Activated naive CD8-positive, alpha-beta T cell treated with anti-CD3 and anti-CD28 coated beads for 36 hours (primary cell): ENCODE measurements at regions not wholly inside any gene's neighbourhood (a gene's known extent, or its start where the extent isn't known, plus 50 kb on each side); places are given as distances from the start of the nearest gene placed in this dataset.
"Not testable (repeated sequence)": the region's sequence is repeated elsewhere in the genome, so short reads cannot be mapped to it uniquely, and the experiment has no call there.

Experiments
- DNase-seq: peaks from one replicate; pipeline ENCODE4 v3.0.0; 2021
- H3K27ac Mint-ChIP-seq: one replicate; pipeline ENCODE4 v1.8.0; 2022; ENCODE audit warnings: mild to moderate bottlenecking, moderate library complexity, mixed read lengths
- H3K27me3 Mint-ChIP-seq: one replicate; pipeline ENCODE4 v1.8.0; 2022; ENCODE audit warnings: mild to moderate bottlenecking, mixed read lengths
- H3K36me3 Mint-ChIP-seq: one replicate; pipeline ENCODE4 v1.8.0; 2021; ENCODE audit warnings: mild to moderate bottlenecking, mixed read lengths
- H3K4me1 Mint-ChIP-seq: one replicate; pipeline ENCODE4 v1.8.0; 2021; ENCODE audit warnings: mixed read lengths
- H3K4me3 Mint-ChIP-seq: one replicate; pipeline ENCODE4 v1.8.0; 2022; ENCODE audit warnings: mild to moderate bottlenecking, moderate library complexity, mixed read lengths
- H3K9me3 Mint-ChIP-seq: one replicate; pipeline ENCODE4 v1.8.0; 2022; ENCODE audit warnings: mixed read lengths

DNA sequence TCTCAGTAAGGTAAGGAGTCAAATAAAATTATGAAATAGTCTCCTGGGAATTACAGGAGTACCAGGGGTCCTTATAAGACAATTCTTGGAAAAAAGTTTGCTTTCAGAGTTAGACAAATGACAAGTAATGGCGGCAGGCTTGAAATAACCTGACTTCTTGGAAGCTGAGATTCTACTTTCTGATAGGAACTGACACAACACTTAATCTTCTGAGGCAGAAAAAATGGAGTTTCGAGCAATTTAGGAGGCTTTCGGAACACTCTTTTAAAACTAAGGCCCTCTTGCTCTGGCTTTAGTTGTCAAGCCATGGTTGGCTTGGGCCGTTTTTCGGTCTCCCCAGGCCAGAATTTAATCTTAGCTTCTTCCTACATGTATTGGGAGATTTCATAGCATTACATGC is 260.0 kb downstream of the GATA3 start:
- H3K4me1 Mint-ChIP-seq = peaks cover 24% of the 10 kb centered on the region
- DNase-seq = no peak

DNA sequence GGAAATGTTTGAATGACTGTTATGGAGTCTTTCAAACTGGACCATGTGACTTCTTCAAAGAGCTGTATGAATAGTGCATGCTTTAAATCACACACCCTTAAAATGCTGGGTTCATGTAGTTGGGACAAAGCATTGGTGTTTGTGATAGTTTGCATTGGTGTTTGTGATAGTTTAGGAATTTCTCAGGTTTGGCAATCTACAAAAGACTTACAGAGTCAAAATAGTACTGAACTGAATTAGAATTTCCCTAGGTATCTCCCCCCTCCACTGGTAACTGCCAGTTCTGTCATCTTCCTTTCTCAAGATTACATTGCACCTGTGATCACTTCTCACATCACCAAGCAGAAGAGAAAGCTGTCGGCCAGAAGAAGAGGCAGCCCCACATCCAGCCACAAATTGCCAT is 261.1 kb downstream of the GATA3 start:
- Mint-ChIP-seq H3K9me3 (peaks cover 2% of the 10 kb centered on the region), H3K27me3 (peaks cover 5% of the 10 kb centered on the region), H3K36me3 (no peaks in the 10 kb centered on the region), H3K4me1 (peaks cover 24% of the 10 kb centered on the region), H3K27ac (no peak overlapping the region), H3K4me3 (no peak overlapping the region)
- no peak for DNase-seq

More for the DNA sequence above, 260.0 kb downstream of the GATA3 start:
- H3K9me3 Mint-ChIP-seq = peaks cover 2% of the 10 kb centered on the region
- no peak overlapping the region for H3K27ac Mint-ChIP-seq
- no peaks in the 10 kb centered on the region for H3K36me3 Mint-ChIP-seq
- no peak overlapping the region for H3K4me3 Mint-ChIP-seq
- no peaks in the 10 kb centered on the region for H3K27me3 Mint-ChIP-seq

DNA sequence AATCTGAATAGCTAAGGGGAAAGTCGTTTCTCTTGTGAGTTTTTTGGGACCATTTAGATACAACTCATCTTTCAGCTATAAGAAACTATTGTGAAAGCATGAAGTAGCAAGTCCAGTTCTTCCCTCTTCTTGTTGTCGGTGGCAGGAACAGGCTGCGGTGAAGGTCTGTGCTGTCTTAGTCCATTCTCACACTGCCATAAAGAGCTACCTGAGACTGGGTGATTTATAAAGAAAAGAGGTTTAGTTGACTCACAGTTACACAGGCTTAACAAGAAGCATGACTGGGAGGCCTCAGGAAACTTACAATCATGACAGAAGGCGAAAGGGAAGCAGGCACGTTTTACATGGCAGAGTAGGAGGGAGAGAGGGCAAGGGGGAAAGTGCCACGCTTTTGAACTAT is 261.8 kb downstream of the GATA3 start:
- Mint-ChIP-seq H3K27me3 (peaks cover 5% of the 10 kb centered on the region), H3K36me3 (no peaks in the 10 kb centered on the region), H3K4me3 (no peak overlapping the region), H3K4me1 (peaks cover 20% of the 10 kb centered on the region), H3K9me3 (peaks cover 2% of the 10 kb centered on the region), H3K27ac (no peak overlapping the region)
- DNase-seq = no peak

DNA sequence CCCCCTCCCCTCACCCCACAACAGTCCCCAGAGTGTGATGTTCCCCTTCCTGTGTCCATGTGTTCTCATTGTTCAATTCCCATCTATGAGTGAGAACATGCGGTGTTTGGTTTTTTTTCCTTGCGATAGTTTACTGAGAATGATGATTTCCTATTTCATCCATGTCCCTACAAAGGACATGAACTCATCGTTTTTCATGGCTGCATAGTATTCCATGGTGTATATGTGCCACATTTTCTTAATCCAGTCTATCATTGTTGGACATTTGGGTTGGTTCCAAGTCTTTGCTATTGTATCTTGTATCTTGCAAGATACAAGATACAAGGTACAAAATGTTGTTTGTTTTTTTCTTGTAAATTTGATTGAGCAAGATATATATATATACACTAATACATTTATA is 263.9 kb downstream of the GATA3 start:
- H3K36me3 Mint-ChIP-seq, H3K4me1 Mint-ChIP-seq, H3K27me3 Mint-ChIP-seq, H3K9me3 Mint-ChIP-seq, H3K27ac Mint-ChIP-seq, H3K4me3 Mint-ChIP-seq, DNase-seq: not testable (repeated sequence)

DNA sequence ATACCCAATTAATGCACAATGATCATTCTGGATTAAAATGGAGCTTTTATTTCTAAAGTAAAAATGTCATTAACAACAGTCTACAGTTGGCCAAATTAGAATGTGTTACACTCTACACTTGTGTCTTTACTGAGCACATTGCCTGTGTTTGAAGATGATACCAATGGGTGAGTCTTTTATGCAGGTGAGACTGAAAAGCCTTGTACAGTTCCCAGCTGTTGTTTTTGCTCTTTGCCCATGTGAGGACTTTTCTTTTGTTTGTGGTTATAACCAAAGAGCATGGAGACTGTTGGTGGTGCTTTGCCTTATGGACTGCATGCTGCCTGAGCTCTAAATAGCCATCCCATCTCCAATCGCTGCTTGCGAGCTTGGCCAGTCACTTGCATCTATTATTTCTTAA is 264.5 kb downstream of the GATA3 start:
- no peaks in the 10 kb centered on the region for H3K36me3 Mint-ChIP-seq
- no peak overlapping the region for H3K27ac Mint-ChIP-seq
- H3K27me3 Mint-ChIP-seq = peaks cover 13% of the 10 kb centered on the region
- no peak for DNase-seq
- H3K4me3 Mint-ChIP-seq = no peak overlapping the region
- peaks cover 2% of the 10 kb centered on the region for H3K9me3 Mint-ChIP-seq
- peaks cover 7% of the 10 kb centered on the region for H3K4me1 Mint-ChIP-seq

DNA sequence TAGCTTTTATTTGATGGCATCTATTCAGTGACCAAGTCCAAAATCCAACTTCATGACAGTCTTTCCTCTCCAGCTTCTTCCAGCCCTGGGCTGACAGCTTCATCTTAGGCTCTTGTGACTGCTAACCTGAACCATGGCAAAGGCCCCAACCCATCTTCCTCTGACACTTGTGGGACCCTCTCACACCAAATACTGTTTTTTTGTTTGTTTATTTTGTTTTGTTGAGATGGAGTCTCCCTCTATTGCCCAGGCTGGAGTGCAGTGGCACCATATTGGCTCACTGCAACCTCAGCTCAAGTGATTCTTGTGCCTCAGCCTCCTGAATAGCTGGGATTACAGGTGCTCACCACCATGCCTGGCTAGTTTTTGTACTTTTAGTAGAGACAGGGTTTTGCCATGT is 265.2 kb downstream of the GATA3 start:
- no peak overlapping the region for H3K4me3 Mint-ChIP-seq
- DNase-seq = no peak
- peaks cover 2% of the 10 kb centered on the region for H3K9me3 Mint-ChIP-seq
- no peak overlapping the region for H3K27ac Mint-ChIP-seq
- no peaks in the 10 kb centered on the region for H3K36me3 Mint-ChIP-seq
- peaks cover 7% of the 10 kb centered on the region for H3K4me1 Mint-ChIP-seq
- H3K27me3 Mint-ChIP-seq = peaks cover 13% of the 10 kb centered on the region

DNA sequence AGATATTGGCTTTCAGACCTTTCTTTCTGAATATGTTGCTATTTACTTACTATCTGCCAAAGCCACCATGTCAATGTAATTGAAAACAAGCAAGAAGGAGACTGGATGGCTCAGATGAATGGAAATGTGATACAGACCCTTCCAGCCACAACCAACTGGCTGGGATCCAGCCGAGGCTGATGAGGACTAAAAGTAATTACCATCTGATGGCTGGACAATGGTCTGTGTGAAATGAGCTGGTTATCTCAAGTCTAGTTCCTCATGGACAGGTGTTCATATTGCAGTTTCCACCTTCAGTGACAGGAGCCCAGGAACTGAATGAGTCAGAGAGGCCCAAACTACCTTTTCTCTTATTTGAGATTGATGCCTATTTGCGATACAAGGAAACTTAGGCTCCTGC is 267.5 kb downstream of the GATA3 start:
- H3K27me3 Mint-ChIP-seq = peaks cover 13% of the 10 kb centered on the region
- no peaks in the 10 kb centered on the region for H3K9me3 Mint-ChIP-seq
- peaks cover 11% of the 10 kb centered on the region for H3K4me1 Mint-ChIP-seq
- no peaks in the 10 kb centered on the region for H3K36me3 Mint-ChIP-seq
- no peak for DNase-seq
- no peak overlapping the region for H3K4me3 Mint-ChIP-seq
- no peak overlapping the region for H3K27ac Mint-ChIP-seq

DNA sequence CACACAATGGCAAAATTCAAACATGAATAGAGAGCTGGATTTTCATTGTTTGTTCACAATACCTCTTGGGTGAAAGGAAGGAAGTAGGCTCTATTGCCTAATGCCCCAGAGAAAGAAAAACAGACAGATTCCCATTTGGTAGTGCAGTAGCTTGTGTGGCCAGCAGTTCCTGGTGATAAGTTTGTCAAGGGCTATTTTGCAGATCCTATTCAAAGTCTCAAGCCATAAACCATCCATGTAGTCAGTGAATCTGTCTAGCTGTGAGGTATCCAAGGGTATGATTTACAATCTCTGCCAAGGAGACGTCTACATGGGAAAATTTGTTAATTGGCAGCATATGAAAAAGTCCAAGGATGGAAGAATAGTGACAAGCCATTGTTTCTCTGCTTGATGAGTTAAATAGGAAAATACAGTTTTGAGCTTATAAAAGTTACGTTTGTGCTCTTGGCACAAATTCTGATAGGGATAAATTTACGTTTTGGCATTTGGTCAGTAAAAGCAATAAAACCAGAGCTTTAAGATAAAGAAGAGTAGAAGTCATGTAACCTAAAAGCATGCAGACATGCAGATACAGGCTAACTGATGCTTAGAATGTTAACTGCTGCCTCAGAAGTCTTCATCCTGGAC is 269.1 kb downstream of the GATA3 start:
- DNase-seq = no peak
- Mint-ChIP-seq H3K4me1 (peaks cover 11% of the 10 kb centered on the region), H3K9me3 (no peaks in the 10 kb centered on the region), H3K4me3 (no peak overlapping the region), H3K27me3 (peaks cover 13% of the 10 kb centered on the region), H3K27ac (no peak overlapping the region), H3K36me3 (no peaks in the 10 kb centered on the region)

DNA sequence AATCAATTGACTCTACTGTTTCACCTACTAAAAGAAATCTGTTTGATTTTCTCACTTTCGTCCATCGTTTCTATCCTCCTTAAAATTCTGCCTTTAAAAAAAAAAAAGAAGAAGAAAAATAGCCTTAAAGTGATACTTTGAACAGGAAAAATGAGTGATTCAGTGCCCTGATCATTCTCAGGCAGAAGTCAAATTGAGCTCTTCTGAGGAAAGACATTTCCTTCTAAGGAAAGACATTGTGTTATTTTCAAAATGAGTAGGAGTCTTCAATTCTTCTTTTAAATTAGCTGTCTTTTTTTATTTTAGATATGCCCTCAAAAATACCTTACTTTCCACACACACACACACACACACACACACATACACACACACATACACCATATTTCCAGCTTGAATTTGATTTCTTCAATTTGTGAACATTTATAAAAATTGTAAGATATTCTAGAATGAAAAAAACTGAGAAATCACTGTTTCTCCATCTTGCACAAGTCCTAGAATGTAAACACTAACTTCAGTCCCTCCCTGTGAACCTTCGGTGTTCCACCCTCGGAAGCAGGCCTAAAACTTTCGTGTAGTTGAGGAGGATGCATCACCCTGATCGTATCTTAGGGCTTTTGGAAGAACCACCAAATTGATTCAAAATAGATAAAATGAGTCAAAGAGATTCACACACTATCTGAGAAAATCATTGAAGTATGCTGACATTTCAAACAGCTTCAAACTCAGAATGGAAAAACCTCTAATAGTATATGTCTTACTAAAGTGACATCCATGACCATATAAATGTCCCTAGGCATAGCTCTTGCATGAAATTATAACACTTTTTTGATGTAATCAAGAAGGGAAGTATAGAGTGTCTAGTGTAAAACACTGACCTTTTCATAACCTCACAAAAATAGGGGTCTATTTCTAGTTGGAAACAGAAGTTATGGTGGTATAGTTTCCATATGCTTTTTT is 270.8 kb downstream of the GATA3 start:
- peaks cover 11% of the 10 kb centered on the region for H3K27me3 Mint-ChIP-seq
- no peaks in the 10 kb centered on the region for H3K9me3 Mint-ChIP-seq
- peaks cover 2% of the 10 kb centered on the region for H3K36me3 Mint-ChIP-seq
- H3K4me1 Mint-ChIP-seq = peaks cover 11% of the 10 kb centered on the region
- H3K27ac Mint-ChIP-seq = no peak overlapping the region
- no peak for DNase-seq
- H3K4me3 Mint-ChIP-seq = no peak overlapping the region

DNA sequence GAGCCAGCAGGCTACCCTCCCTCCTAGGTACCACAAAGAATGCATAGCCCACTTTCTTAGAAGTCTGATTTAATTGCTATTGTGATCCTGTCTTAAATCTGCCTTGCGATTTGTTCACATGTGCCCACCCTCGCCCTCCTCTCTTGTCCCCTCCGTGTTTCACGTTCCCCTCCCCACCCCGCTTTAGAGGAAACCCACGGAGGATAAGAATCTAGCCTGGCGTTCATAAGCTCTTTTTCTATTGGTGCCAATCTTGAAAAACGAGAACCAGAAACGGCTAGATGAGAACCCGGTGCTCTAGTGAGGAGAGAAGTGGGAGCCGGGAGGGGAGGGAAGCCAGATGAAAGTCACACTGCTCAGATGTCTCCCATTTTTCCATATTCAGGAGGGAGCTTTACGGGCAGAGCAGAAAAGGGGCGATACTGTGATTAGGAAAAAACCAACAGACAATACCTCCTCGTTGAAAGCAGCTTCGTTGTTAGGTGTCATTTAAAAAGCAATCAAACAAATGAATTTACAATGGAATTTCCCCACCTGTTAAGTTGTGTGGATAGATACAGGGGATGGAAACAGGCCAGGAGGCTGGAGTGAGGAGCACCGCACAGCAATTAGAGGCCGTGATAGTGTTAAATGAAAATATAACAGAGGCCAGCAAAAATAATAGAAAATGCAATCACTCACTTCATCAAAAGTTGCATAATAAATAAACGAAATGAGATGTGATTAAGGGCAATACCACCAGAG is 272.1 kb downstream of the GATA3 start:
- Mint-ChIP-seq H3K4me1 (peaks cover 20% of the 10 kb centered on the region), H3K27ac (no peak overlapping the region)

DNA sequence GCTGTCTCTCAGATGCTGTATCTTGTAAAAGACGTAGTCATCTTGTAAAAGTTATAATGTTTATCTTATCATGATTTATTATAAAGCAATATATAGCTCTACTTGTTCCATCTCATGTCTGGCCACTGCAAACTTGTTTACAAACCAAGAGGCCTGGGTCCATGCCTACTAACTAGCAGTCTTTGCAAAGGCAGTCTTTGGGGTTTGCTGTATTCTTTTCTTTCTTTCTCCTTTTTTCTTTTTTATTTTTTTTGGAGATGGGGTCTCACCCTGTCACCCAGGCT is 272.6 kb downstream of the GATA3 start:
- Mint-ChIP-seq H3K36me3 (peaks cover 2% of the 10 kb centered on the region), H3K4me1 (peaks cover 25% of the 10 kb centered on the region), H3K27me3 (peaks cover 7% of the 10 kb centered on the region), H3K27ac (no peak overlapping the region), H3K9me3 (no peaks in the 10 kb centered on the region), H3K4me3 (no peak overlapping the region)
- DNase-seq = no peak

More for the DNA sequence above, 272.1 kb downstream of the GATA3 start:
- no peak for DNase-seq
- peaks cover 7% of the 10 kb centered on the region for H3K27me3 Mint-ChIP-seq
- H3K4me3 Mint-ChIP-seq = no peak overlapping the region
- no peaks in the 10 kb centered on the region for H3K9me3 Mint-ChIP-seq
- H3K36me3 Mint-ChIP-seq = peaks cover 2% of the 10 kb centered on the region

DNA sequence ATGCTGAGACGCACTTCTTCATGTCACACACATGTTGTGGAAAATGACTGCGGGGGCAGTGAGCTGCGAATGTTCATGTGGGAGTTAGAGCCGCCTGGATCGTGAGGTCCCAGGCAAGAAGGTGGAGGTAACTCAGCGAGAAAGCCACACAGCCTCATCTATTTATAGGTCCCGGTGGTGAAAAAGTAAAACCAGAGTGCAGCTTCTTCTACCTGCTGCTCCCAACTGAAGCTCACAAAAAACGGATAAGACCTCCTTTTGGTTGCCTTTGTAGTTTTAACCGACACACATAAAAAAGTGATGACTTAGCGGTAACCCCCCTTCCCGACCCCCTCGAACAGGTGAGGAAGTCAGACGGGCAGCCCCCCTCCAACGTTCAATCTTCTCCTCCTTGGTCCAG is 276.9 kb downstream of the GATA3 start:
- H3K4me1 Mint-ChIP-seq = peaks cover 23% of the 10 kb centered on the region
- H3K36me3 Mint-ChIP-seq = peaks cover 2% of the 10 kb centered on the region
- H3K27me3 Mint-ChIP-seq = no peaks in the 10 kb centered on the region
- peak overlapping the region; percentile 78 for H3K4me3 Mint-ChIP-seq
- DNase-seq = peak; percentile 6
- no peaks in the 10 kb centered on the region for H3K9me3 Mint-ChIP-seq
- no peak overlapping the region for H3K27ac Mint-ChIP-seq

DNA sequence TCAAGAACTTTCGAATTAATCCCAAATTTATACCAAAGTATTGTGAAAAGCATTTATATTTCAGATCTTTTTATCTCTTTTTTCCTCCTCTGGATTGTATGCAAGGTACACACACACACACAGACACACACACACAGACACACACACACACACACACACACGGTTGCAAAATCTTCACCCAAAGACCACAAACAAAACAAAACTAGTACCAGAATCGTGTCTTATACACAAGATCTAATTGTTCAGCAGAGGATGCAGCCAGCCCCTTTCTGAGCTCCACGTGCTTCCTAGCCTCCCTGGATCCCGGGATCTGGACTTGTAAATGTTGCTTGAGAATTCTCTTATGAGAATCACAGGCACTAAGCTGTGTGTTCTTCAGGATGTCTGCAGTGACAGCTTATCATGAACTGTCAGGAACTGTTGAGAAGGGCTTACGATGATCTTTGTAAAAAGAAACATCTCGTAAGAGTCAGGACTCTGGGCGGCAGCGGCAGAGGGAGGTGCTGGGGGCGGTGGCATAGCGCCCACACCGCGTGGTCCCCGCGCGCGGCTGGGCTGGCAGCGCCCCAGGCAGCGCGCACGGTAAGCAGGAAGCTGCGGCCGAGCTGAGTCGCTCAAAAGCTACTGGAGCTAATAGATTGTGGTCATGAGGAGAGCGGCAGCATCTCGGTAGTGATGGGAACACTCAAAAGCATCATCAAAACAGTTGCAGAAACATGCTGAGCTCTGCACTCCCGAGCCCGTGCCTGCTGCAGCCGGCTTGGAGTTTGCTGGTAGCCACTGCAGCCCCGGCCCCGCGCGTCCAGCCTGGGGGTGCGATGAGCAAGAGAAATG is 277.6 kb downstream of the GATA3 start:
- Mint-ChIP-seq H3K36me3 (peaks cover 2% of the 10 kb centered on the region), H3K4me3 (peak overlapping the region; percentile 78), H3K9me3 (no peaks in the 10 kb centered on the region), H3K27ac (peak overlapping the region; percentile 64), H3K4me1 (peaks cover 23% of the 10 kb centered on the region), H3K27me3 (no peaks in the 10 kb centered on the region)
- peak; percentile 83 for DNase-seq

DNA sequence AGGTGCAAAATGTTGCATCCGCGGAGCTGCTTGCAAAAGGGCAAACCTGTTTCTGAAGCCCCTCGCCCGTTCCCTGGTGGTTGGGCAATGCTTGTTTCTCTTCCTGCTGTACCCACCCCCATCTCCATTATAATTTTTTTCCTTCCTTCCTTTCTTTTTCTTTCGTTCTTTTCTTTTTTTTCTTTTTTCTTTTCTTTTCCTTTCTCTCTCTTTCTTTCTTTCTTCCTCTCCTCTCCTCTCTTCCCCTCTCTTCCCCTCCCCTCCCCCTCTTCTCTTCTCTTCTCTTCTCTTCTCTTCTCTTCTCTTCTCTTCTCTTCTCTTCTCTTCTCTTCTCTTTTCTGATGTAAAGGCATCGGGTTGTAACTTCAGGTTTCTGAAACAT is 278.2 kb downstream of the GATA3 start:
- Mint-ChIP-seq H3K27me3 (no peaks in the 10 kb centered on the region), H3K27ac (peak overlapping the region; percentile 64), H3K4me1 (peaks cover 23% of the 10 kb centered on the region), H3K4me3 (peak overlapping the region; percentile 78), H3K9me3 (no peaks in the 10 kb centered on the region), H3K36me3 (peaks cover 2% of the 10 kb centered on the region)
- DNase-seq = no peak

DNA sequence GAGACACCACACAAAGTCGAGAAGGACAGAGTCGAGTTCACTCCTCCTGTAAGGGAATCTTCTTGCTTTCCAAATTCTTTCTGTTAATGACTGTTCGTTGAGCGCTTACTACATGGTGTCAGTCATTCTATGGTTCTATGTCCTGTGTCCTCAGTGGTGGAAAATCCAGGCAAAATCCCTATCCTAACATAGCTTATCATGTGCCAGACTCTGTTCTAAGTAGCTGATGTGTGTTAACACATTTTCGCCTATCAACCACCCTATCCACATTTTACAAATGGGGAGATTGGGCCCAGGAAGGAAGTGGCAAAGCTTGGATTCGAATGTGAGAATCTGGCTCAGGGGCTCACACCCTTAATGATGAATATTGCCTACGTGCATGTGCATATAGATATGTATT is 280.1 kb downstream of the GATA3 start:
- DNase-seq = no peak
- Mint-ChIP-seq H3K4me1 (peaks cover 26% of the 10 kb centered on the region), H3K27me3 (no peaks in the 10 kb centered on the region), H3K4me3 (no peak overlapping the region), H3K9me3 (no peaks in the 10 kb centered on the region), H3K36me3 (peaks cover 2% of the 10 kb centered on the region), H3K27ac (no peak overlapping the region)
